ENCODE measurements at regions not wholly inside any gene's neighbourhood (a gene's known extent, or its start where the extent isn't known, plus 50 kb on each side); places are given as distances from the start of the nearest gene placed in this dataset.

GRCh38 chr6:33863723-33864440 is 60.1 kb upstream of the MLN start:
- no peak for DNase-seq (ENCODE audit: low read depth)

- no peak for DNase-seq (ENCODE audit: low read depth)
Observed at GRCh38 chr6:33863084-33863483, 59.3 kb upstream of the MLN start.

- no peak for DNase-seq (ENCODE audit: low read depth)
Observed at GRCh38 chr6:33862536-33862935, 58.7 kb upstream of the MLN start.

GRCh38 chr6:33861722-33862121 is 57.9 kb upstream of the MLN start:
- DNase-seq (ENCODE audit: low read depth) = no peak

DNA sequence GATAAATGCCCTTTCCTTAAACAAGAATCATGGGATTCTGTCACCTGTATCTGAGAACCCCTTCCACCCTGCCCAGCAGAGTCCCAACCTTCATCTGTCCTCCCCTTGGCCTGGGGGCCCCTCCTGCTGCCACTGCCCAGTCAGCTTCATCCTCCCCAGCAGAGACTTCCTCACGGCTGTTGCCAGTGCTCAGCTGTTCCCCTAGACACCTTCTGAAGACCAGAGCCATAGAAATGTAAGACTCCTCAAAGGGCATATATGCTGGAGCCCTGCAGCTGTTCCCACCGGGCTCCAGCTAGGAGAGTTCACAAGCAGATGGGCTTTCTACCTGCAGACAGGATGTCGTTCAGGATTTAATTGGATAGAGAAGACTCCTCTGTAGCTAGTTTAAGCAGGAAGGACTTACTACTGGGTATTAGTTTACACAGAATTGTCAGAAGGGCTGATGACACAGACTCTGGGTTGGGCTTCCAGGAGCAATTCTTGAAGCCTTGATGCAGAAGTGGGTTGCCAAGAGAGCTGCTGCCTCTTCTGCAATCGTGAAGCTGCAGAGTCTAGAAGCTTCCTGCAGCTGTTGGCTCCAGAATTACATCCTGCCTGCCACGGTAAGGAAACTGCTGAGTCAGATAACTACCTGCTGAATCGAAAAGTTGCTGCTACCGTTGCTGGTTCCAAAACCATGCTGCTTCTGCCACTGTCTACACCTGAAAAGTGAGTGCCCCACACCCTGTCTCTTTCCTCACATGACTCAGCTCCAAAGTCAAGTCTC is 57.1 kb upstream of the MLN start:
- peak; percentile 62 for DNase-seq (ENCODE audit: low read depth)

DNA sequence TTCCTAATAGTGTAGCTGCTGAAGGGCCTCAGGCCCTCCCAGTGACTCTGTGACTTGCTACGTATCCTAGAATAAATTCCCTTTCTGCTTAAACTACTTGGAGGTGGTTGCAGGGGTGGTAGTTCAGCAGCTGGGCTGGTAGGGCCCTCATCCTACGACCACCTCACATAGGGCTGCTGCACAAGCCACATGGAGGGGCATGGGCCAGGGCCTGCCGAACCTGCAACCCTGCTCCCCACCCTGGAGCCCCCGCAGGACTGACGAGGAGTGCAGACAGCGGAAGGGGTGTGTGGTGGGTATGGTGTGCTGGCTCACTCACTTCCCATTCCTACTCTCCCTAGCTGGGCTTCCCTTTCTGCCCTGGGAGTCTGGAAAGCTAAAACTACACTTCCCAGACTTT is 56.2 kb upstream of the MLN start:
- no peak for DNase-seq (ENCODE audit: low read depth)

GRCh38 chr6:33858804-33859505 is 55.2 kb upstream of the MLN start:
- DNase-seq (ENCODE audit: low read depth) = no peak

GRCh38 chr6:33857932-33858475 is 54.2 kb upstream of the MLN start:
- DNase-seq (ENCODE audit: low read depth) = no peak

DNA sequence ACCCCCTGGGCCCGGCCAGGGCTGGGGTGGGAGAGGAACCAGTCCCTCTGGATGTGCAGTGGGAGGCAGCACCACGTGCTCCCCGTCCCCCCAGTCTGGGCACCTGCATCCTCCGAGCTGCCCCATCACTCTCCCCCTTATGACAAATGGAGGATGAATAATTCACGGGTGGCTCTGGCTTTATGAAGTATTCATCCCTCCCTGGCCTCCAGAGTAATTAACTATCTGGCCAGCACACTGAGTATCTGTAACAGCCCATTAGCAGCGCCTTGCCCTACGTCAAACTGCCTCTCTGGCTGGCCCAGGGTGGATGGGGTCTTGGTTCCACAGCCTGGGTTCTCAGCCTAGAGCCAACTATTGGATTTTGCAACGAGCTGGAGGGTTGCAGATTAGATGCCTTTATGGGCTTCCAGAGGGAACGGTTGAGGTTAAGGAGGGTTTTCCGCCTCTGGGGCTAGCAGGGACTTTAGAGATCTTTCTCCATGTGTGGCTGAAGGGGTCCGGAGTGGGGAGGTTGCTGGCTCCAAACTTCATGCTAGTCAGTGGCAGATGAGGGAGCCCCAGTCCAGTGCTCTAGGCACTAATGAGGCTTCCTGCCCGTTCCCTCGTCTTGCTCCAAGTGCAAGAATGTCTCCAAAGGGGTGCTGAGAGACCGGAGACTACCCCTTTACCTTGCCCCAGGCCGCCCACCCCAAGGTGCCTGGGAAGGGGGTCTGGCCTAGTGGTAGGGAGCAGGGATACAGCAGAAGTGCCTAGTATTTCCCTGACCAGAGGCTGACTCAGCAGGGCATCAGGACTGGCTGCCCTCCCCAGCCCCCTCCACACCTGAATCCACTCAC is 53.5 kb upstream of the MLN start:
- DNase-seq (ENCODE audit: low read depth) = no peak

DNA sequence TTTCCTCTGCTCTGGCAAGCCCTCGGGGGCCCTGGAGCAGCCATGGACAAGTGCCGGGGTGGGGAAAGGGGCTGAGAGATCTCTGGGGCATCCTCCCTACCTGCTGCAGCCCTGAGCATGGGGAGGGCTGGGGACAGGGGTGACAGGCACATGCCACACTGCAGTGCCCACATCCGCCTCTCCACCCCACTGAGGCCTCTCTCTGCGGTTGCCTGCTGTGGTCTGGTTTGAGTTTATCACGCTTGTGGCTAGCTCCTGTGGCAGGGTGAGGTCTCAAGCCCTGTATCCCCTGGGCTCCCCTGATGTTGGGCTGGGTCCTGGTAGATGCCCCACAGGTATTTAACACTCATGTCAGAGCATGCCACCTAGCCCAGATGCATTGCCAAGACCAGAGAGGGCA is 52.9 kb upstream of the MLN start:
- no peak for DNase-seq (ENCODE audit: low read depth)

DNA sequence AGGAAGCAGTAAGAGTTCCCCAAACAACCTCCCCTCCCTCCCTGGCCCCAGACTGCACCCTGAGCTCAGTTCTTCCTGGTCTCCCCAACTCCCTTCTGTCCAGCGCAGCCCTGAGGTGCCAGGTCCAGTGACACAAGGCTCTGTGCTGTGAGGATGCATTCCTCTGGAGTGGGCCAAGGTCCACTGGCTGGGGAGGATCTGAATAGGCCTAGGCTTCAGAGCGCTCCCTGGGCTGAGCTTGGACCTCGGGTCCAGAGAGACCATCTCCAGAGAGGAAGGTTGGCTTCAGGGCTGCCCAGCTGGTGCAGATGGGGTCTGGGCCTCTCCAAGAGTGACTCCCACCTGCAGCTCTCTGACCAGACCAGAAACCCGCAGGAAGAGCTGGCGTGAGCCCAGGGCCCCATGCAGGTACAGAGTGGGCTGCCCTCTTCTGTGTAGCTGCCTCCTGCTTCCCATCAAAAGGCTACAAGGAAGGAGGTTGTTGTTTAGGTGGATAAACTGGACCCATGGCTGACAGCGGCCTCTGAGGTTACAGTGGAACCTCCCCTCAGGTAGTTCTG is 52.3 kb upstream of the MLN start:
- DNase-seq (ENCODE audit: low read depth) = no peak

DNA sequence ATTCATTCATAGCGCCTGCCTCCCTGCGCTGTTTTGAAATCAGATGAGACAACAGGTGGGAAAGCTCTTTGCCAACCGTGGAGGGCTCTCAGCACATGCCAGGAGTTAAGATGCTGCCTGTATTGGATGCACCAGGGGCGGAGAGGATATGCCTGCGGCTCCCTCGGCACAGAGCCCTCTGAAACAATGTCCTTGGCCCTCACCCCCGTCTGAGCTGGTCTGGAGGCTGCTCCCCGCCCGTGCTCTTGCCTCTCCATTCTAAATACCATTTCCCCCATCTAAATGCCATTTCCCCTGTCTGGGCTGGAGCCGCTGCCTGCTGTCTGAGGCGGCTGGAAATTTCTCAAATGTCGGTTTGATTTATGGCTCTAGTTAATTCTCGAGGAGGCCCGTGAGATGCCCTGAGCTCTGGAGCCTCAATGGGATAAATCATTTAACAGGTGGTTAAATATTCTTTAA is 50.8 kb upstream of the MLN start:
- no peak for DNase-seq (ENCODE audit: low read depth)

- DNase-seq (ENCODE audit: low read depth) = no peak
Observed at GRCh38 chr6:33853736-33854135, 49.9 kb upstream of the MLN start.

All from iris pigment epithelial cell (primary cell).